ENCODE measurements at regions not wholly inside any gene's neighbourhood (a gene's known extent, or its start where the extent isn't known, plus 50 kb on each side); places are given as distances from the start of the nearest gene placed in this dataset.

DNA sequence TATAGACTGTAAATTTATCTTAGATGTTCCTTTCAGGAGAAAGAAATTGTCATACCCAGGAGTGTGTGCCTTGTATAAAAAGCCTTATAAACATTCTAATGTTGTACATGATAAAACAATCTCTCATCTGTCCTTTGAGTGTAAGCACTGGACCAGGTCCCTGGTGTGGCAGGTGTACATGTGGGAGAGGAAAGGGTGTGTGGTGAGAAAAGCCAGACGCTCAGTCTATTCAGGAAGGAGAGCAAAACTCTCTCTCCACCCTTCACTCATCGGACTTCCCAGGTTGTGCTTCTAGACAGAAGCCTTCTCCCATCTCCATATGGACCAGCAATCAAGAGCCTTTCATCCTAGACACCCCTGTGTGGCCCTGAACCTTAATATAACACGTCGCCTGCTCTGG lies 154.2 kb downstream of the ESM1 start:
- TF ChIP-seq POLR2A (IDR thresholded peaks at IDR 0.05; ENCODE audit: low read depth, low read length): no peak
- DNase-seq (ENCODE audit: insufficient read length, low spot score) (no peak), FAIRE-seq (no peak)

DNA sequence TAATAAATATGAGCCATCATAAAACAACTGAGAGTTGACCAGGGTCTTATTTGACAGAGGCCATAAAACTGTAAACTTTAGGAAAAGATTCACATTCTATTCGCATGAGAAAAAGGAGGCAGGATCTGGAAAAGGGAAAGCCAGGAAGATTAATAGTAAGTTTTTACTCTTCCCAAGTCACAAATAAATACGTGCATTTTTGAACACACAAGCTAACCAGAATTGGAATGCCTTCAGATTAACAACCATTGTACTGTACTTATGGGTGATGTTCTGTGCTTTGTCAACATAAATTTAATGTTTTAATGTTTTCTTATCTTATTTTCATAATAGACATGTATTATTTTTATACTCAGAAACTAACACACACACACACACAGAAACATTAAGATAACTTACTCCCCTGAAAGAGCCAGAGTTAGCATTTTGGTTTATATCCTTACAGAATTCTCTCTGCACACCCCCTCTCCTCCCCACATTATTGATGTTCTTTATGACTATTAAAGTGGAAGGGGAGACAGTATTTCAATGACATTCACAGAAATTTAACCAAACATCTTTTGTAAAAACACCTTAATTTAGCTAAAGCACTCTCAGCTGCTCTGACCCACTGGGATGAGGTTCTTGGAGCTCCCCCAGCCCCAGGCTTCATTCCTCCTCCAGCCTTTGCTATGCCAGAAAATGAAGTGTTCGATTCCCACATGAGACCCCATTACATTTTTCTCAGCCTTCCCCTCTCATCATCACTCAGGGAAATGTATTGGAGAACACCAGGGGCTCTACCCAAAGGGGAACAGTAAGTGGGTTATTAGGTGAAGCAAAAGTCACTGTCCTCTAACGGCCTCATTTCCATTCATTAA lies 155.5 kb downstream of the ESM1 start:
- FAIRE-seq: no peak
- TF ChIP-seq POLR2A (IDR thresholded peaks at IDR 0.05; ENCODE audit: low read depth, low read length): no peak
- DNase-seq (ENCODE audit: insufficient read length, low spot score): no peak

DNA sequence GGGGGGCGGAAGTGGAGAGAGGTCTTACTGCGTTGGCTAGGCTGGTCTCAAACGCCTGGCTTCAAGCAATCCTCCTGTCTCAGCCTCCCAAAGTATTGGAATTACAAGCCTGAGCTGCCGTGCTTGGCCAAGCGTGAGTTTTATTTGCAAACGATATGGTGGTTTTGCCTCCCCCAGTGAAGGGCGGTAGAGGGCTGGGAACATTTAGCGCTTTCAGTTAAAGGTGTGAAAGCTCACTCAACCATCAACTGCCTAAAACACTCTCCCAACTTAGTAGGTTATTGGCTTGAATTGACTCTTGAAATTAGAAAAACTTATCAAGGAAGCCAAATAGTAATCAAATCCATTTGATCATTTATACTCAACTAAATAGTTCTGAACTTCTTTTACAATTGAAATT lies 156.3 kb downstream of the ESM1 start:
- DNase-seq (ENCODE audit: insufficient read length, low spot score) (no peak), FAIRE-seq (no peak)
- no peak for TF ChIP-seq POLR2A (IDR thresholded peaks at IDR 0.05; ENCODE audit: low read depth, low read length)

DNA sequence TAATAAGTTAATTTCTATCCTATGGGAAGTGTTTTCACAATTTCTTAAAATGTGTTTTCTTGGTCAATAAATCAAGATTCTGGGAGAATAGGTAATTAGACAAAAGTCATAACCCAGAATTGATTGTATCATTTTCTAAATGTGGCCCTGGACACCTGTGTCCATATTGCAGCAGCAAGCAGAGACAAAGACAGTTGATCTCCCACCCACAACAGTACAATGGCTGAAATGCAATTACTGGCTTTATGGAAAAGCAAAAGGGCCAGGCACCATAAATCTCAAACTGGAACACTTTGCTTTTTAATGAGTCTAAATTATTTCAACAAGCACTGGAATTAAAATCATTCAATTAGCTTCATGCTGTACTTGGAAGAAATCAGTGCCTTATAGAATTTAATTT lies 157.2 kb downstream of the ESM1 start:
- DNase-seq (ENCODE audit: insufficient read length, low spot score) (no peak), FAIRE-seq (no peak)
- no peak for TF ChIP-seq POLR2A (IDR thresholded peaks at IDR 0.05; ENCODE audit: low read depth, low read length)

DNA sequence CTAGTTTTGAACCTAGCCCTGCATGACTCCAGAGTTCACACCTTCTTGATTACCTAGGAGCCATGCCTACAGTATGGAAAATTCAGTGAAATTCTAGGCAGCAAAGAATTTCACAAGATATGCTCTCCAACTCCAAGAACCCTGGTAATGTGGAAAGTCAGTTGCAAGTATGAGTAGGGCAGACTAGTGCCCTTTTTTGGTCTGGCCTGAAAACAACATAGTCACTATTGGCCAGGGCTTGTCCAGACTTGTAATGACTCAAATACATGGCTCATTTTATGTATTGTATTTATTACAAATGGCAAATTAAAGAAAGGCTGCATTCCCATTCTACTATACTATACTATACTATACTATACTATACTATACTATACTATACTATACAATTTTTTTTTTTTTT lies 160.4 kb downstream of the ESM1 start:
- TF ChIP-seq POLR2A (IDR thresholded peaks at IDR 0.05; ENCODE audit: low read depth, low read length): no peak
- DNase-seq (ENCODE audit: insufficient read length, low spot score): no peak
- no peak for FAIRE-seq

DNA sequence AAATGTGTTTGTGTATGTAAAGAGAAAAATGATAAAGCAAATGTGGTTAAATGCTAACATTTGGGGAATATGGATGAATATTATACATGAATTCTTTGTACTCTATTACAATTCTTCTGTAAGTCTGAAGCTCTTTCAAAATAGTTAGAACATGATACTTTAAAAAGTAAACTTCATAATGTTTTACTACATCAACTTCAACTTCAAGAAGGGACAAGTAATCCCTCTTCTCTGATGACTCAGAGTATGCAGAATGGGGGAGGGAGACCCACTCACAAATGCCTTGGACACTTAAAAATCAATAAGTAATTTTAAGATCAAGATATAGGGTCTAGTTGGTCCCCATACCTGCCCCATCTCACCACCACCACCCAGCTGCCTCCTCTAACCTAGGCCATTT lies 162.4 kb downstream of the ESM1 start:
- FAIRE-seq: no peak
- DNase-seq (ENCODE audit: insufficient read length, low spot score): no peak

DNA sequence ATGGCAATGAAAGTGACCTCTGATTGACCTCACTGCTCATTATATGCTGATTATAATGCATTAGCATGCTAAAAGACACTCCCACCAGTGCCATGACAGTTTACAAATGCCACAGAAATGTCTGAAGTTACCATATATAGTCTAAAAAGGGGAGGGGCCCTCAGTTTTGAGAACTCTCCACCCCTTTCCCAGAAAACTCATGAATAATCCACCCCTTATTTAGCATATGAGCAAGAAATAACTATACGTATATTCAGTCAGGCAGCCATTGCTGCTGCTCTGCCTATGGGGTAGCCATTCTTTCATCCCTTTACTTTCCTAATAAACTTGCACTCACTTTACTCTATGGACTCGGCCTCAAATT lies 163.1 kb downstream of the ESM1 start:
- FAIRE-seq (no peak), DNase-seq (ENCODE audit: insufficient read length, low spot score) (no peak)
- TF ChIP-seq POLR2A (IDR thresholded peaks at IDR 0.05; ENCODE audit: low read depth, low read length): no peak

More for the DNA sequence above, 162.4 kb downstream of the ESM1 start:
- TF ChIP-seq POLR2A (IDR thresholded peaks at IDR 0.05; ENCODE audit: low read depth, low read length): no peak

DNA sequence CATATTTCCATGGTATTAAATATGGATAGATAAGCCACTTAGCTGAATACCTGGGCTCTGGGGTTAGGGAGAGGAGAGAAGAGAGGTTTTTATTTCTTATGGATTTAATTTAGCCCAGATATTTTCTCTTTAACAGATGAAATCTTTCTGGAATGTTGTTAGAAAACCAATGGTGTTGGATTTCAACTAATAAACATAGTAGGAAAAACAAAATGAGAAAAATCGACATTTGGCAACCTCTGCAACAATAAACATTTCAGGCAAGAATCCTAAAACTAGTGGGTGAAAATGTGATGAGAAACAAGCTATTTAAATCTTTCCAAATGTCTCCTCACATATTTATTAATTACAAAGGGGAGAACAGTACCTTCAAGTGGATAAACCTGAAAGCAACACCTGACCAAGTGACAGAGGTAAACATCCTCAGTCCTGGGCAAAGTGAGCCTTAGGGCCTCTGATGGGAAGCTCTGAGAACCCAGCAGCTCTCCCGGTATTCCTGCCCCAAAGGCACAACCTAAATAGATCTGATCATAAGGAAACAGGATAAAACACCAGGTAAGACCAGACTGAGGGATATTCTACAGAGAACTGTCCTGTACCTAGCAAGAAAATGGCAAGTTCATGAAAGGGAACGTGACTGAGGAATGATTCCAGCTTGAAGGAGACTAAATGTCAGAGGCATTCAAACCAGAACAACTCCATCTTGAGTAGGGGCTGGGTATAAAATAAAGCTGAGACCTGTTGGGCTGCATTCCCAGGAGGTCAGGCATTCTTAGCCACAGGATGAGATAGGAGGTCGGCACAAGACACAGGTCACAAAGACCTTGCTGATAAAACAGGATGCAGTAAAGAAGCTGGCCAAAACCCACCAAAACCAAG lies 163.7 kb downstream of the ESM1 start:
- no peak for FAIRE-seq
- no peak for TF ChIP-seq POLR2A (IDR thresholded peaks at IDR 0.05; ENCODE audit: low read depth, low read length)
- DNase-seq (ENCODE audit: insufficient read length, low spot score): no peak

DNA sequence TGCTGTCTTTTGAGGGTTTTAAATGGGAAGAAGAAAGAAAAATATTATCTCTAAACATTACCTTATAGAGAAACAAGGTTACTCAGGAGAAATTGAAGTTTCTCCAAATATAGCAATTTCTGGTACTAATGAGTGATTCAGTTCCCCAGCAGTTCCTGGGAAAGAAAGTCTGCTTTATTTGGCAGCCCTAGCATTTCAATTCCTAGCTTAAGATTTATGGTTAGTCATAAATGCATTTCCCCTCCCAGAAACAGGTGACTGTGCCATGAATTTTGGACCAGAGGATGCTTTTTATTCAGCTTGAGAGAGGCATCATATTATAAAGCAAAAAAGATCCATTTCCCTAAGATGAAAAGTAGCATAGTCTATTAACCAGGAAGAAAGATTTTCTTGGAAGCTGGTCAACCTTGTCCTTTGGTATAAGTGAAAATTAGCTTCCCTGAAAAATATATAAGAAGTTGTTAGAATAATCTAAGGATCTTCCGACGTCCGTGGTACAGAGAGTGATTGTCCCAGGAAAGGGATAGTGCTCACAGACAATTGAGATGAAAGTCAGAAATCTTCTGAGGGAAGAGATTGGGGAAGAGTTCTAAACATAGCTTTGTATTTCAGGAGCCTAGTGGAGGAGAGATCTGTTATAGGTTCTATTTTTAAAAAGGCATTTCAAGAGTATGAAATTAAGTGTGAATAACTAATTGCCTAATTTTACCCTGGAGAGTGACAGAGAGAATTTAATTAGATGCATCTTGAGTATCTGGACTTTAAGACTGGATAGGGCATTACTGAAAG lies 164.9 kb downstream of the ESM1 start:
- TF ChIP-seq POLR2A (IDR thresholded peaks at IDR 0.05; ENCODE audit: low read depth, low read length): no peak
- DNase-seq (ENCODE audit: insufficient read length, low spot score) (no peak), FAIRE-seq (no peak)

DNA sequence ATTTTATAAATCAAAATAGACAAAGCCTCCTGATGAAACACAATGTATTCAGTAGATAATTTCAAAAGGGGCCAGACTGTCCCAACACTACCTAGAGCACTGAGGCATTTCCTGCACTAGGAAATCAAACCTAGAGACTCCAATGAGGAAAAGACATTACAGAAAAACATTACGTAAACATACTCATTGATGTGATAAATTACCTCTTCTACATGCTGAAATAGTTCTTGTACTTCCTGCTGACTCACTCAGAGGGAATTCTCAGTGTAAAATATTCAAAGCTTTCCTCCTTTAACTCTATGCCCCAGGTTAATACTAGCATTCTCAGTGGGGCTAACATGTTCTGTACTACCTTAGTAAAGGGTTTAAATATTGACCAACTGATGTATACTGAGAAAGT lies 178.0 kb downstream of the ESM1 start:
- no peak for TF ChIP-seq POLR2A (IDR thresholded peaks at IDR 0.05; ENCODE audit: low read depth, low read length)
- peak; percentile 77 for FAIRE-seq
- peak; percentile 42 for DNase-seq (ENCODE audit: insufficient read length, low spot score)

DNA sequence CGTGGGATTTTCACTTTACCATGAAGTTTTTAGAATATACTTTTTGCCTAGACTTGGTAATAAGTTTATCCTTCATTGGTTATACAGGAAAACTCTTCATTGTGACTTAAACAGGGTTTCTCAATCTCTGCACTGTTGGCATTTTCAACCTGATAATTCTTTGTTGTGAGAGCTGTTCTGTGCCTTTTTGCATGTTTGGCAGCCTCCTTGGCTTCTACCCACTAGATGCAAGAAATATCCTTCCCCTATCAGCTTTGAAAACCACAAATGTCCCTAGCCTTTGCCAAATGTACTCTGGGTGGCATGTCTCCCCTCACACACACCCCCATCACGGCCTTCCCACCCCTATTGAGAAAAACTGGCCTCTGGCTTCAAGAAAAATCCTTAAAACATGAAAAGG lies 180.9 kb downstream of the ESM1 start:
- FAIRE-seq (no peak), DNase-seq (ENCODE audit: insufficient read length, low spot score) (no peak)
- no peak for TF ChIP-seq POLR2A (IDR thresholded peaks at IDR 0.05; ENCODE audit: low read depth, low read length)

DNA sequence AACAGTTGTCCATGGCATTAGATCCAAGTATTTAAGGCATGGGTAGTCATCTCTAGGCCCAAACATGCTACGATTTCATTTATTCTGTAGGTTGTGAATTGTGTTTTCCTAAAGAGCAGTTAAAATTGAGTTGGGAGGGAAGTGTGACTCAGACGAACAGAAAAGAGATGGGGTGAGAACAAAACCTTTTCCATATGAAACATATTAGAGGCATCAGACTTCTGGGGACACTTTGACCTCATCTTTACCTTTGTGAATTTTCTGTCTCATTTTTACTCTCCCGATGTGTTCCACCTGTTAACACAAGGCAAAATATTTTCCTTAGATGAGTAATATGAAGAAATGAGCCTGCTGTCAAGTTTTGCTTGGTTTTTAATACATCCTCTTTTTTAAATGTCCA lies 181.3 kb downstream of the ESM1 start:
- TF ChIP-seq POLR2A (IDR thresholded peaks at IDR 0.05; ENCODE audit: low read depth, low read length): no peak
- no peak for DNase-seq (ENCODE audit: insufficient read length, low spot score)
- no peak for FAIRE-seq

DNA sequence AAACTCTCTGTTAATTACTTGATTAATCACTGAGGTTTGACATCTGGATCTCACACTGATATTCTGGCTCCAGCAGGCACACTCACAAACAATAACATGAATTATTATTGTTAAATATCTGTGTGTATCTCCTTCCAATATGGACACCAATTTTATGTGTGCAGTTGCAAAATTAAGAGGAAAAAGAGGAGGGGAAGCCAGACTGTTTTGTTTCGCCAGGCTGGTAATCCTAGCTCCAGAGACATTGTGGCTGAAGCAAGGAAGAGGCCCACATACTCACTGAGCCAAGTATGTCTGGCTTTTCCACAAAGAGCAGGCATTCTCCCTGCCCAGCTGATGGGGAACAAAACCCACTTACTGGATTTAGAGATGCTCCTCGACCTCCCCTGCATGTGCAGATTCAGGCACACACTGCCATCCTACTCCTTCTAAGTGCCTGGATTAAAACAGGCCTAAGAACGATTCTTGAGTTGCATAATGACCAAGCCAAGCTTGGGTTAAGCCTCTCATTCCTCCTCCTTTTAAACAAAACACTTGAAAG lies 181.9 kb downstream of the ESM1 start:
- TF ChIP-seq POLR2A (IDR thresholded peaks at IDR 0.05; ENCODE audit: low read depth, low read length): no peak
- no peak for FAIRE-seq
- no peak for DNase-seq (ENCODE audit: insufficient read length, low spot score)

DNA sequence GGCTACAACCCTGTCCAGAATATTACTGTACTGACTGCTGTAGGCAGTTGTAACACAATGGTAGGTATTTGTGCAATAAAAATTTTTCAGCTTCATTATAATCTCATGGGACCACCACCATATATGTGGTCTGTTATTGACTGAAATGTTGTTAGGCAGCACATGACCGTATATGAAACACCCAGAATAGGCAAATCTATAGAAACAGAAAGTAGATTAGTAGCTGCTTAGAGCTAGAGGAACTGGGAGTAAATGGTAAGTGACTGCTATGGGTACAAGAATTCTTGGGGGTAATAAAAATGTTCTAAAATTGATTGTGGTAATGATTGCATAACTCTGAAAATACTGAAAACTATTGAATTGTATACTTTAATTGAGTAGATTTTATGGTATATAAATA lies 185.7 kb downstream of the ESM1 start:
- no peak for DNase-seq (ENCODE audit: insufficient read length, low spot score)
- no peak for TF ChIP-seq POLR2A (IDR thresholded peaks at IDR 0.05; ENCODE audit: low read depth, low read length)
- FAIRE-seq: no peak
